ENCODE measurements at regions not wholly inside any gene's neighbourhood (a gene's known extent, or its start where the extent isn't known, plus 50 kb on each side); places are given as distances from the start of the nearest gene placed in this dataset.

DNA sequence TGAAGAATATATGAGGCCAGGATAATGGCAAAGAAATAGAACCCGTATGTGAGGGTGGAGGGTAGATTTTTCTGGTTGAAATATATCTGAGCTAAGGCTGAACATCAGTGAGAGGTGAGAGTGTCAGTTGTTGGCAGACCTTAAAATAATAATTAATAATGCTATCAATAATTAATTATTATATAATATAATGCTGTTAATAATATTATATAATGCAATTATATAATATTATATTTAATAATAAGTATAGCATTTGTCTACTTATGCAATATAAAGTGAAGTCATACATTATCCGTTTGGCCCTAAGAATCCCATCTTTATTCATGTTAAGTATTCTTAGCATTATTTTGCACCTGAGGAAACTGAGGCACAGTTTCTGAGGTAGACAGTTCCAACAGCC is 269.9 kb upstream of the FZD8 start:
- no peak for TF ChIP-seq POLR2A (IDR thresholded peaks at IDR 0.05; ENCODE audit: low read depth, low read length)
- no peak for TF ChIP-seq SPI1 (IDR thresholded peaks at IDR 0.05; ENCODE audit: low read depth, low read length)
- TF ChIP-seq TAF1 (IDR thresholded peaks at IDR 0.05; ENCODE audit: low read depth, low read length): no peak

All from GM12891 (cell line).